Skeletal muscle satellite cell (primary cell): ENCODE measurements at regions not wholly inside any gene's neighbourhood (a gene's known extent, or its start where the extent isn't known, plus 50 kb on each side); places are given as distances from the start of the nearest gene placed in this dataset.
"Not testable (repeated sequence)": the region's sequence is repeated elsewhere in the genome, so short reads cannot be mapped to it uniquely, and the experiment has no call there.

Source experiments
- H3K27me3 ChIP-seq: 2 replicates; pipeline ENCODE4 v1.7.0; 2013; ENCODE audit warnings: low read length; ENCODE audit not compliant: control insufficient read depth, insufficient read depth
- H3K36me3 ChIP-seq: 2 replicates; pipeline ENCODE4 v1.7.0; 2013; ENCODE audit warnings: mild to moderate bottlenecking, control low read depth, low read length; ENCODE audit not compliant: insufficient read depth
- H3K4me1 ChIP-seq: 2 replicates; pipeline ENCODE4 v1.7.0; 2013; ENCODE audit warnings: low read length; ENCODE audit not compliant: control insufficient read depth, insufficient read depth
- H3K4me2 ChIP-seq: 2 replicates; pipeline ENCODE4 v1.7.0; 2013; ENCODE audit warnings: mild to moderate bottlenecking, low read length
- H3K4me3 ChIP-seq: 2 replicates; pipeline ENCODE4 v1.7.0; 2013; ENCODE audit warnings: low read length
- H3K9ac ChIP-seq: 2 replicates; pipeline ENCODE4 v1.7.0; 2013; ENCODE audit warnings: mild to moderate bottlenecking, low read depth, low read length, moderate library complexity
- H3K9me3 ChIP-seq: replicated peaks from 2 replicates; pipeline ENCODE4 v1.7.0; 2013; ENCODE audit warnings: mild to moderate bottlenecking, control low read depth, low read length

DNA sequence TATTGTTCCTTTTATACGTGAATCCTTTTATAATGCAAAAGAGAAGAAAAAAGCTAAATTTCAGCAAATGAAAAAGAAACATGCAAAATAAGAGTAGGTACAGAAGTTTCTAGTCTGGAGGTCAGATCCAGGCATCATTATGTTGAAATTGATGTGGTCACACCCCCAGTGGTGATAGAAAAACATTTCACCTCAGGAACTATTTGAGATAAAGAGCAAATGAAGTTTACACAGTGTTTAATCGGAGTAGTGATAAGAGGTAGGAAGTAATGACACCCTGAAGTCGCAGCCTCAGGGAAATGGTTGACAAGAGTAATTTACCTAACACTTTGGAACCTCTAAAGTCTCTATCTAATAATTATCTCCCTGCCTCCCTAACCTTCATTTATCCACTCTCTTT, 536.0 kb upstream of the STEAP1 start:
- H3K9ac ChIP-seq, result no peak overlapping the region
- no peaks in the 10 kb centered on the region for H3K36me3 ChIP-seq
- H3K4me3 ChIP-seq, result no peak overlapping the region
- no peak overlapping the region for H3K4me2 ChIP-seq
- H3K4me1 ChIP-seq, result no peaks in the 10 kb centered on the region
- no peaks in the 10 kb centered on the region for H3K27me3 ChIP-seq
- no peaks in the 10 kb centered on the region for H3K9me3 ChIP-seq

DNA sequence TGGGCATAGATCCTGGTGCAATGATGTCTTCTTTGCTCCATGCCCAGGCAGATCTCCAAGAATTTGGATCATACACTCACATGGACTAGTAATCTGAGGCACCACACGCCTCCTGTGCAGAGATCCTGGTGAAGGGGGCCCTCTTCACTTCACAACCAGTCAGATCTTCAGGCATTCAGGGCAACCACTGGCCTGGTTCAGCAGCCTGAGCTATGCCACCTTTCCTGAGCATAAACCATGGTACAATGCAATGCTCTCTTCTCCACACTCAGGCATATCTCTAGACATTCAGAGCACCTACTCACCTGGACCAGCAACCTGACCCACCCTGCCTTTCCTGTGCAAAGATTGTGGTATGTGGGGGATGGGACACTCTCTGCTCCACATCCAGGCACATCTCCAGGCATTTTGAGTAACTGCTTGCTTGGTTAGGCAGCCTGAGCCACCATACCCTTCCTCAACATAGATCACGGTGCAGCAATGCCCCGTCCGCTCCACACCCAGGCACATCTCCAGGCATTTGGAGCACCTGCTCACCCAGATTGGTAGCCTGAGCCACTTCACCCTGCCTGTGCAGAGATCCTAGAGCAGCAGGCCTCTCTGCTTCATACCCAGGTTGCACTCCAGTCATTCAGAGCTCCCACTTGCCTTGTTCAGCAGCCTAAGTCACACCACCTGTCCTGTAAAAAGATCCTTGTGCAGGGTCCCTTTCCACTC, 532.2 kb upstream of the STEAP1 start:
- Histone ChIP-seq H3K36me3 (no peaks in the 10 kb centered on the region), H3K4me2 (no peak overlapping the region), H3K9ac (no peak overlapping the region), H3K4me3 (no peak overlapping the region), H3K9me3 (no peaks in the 10 kb centered on the region), H3K4me1 (no peaks in the 10 kb centered on the region), H3K27me3 (no peaks in the 10 kb centered on the region)

DNA sequence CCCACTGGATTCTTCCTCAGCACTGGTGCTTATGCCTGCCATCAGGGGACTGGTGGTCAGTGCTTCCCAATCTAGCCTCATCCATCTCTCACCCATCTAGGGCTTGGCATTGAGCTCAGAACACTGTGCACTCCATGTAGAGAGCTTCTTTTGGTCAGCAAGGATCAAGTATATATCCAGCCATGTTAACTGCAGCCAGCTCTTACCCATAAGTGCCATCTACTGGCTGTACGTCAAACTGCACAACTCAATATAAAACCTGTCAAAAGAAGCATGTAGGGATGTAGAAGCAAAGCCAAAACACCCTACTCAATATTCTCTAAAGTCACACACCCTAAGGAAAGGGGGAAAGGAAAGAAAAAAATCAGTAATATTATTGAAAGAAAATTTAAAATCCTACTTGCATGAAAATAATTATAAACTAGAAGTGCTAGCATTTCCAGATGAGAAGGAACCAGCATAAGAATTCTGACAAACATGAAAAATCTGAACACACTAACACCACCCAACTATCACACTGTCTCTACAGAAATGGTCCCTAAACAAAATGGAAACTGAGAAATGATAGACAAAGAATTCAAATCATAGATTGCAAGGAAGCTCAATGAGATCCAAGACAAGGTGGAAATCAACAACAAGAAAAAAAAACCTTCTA, 531.1 kb upstream of the STEAP1 start:
- no peaks in the 10 kb centered on the region for H3K9me3 ChIP-seq
- no peak overlapping the region for H3K4me2 ChIP-seq
- H3K27me3 ChIP-seq, result no peaks in the 10 kb centered on the region
- H3K4me3 ChIP-seq, result no peak overlapping the region
- no peaks in the 10 kb centered on the region for H3K4me1 ChIP-seq
- H3K9ac ChIP-seq, result no peak overlapping the region
- H3K36me3 ChIP-seq, result no peaks in the 10 kb centered on the region

DNA sequence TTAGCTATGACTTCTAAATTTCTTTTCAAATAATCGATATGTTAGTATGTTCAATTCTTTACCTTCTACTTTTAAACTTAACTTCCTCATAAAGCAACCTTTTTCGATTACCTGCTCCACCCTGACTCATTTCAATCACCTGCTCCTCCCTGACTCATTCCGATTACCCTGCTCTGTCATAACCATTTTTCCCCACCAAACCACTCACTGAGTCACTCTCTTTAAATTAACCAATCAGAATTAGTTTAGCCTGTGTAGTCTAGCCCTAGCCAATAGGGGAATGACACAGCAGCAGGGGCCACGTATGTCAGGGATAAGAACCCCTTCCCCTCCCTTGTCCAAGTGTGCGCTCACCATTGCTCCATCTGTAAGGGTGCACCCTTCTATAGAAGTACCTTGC, 530.1 kb upstream of the STEAP1 start:
- not testable (repeated sequence) for H3K4me1 ChIP-seq, H3K4me2 ChIP-seq, H3K4me3 ChIP-seq, H3K9ac ChIP-seq, H3K36me3 ChIP-seq, H3K9me3 ChIP-seq, H3K27me3 ChIP-seq

DNA sequence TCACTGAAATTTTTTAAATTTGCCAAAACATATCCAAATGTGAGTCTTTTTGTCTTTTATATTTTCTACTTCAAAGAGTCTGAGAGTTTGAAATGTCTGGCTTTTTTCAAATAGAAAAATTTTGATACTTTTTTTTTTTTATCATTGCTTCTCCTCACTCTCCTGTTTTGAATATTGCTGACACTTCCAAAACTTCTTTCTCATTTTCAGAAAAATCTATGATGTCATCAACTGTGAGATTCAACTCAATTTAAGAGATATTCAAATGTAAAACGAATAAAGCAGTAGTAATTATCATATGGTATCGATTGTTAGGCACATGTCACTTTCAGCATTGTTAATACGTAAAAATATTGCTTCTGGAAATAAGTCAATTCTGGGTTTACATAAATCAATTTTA, 505.8 kb upstream of the STEAP1 start:
- Histone ChIP-seq H3K4me3 (no peak overlapping the region), H3K4me2 (no peak overlapping the region), H3K36me3 (no peaks in the 10 kb centered on the region), H3K4me1 (no peaks in the 10 kb centered on the region), H3K9me3 (no peaks in the 10 kb centered on the region), H3K27me3 (no peaks in the 10 kb centered on the region), H3K9ac (no peak overlapping the region)

DNA sequence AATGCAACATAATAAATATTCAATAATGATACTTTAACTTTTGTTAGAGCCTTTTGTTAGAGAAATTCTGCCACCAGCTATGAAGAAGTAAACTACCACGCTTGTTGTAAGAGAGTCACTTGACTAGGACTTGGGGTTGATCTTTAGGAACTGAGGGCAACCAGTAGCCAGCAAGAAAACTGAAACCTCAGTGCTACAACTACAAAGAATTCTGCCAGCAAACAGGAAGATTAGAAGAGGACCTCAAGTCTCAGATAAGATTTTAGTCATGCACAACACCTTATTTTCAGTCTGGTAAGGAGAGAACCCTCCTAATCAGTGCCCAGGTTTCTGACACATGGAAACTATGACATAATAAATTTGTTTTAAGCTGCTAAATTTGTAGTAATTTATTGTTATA, 498.3 kb upstream of the STEAP1 start:
- Histone ChIP-seq H3K9me3 (no peaks in the 10 kb centered on the region), H3K9ac (no peak overlapping the region), H3K36me3 (no peaks in the 10 kb centered on the region), H3K4me1 (no peaks in the 10 kb centered on the region), H3K4me3 (no peak overlapping the region), H3K27me3 (no peaks in the 10 kb centered on the region), H3K4me2 (no peak overlapping the region)

DNA sequence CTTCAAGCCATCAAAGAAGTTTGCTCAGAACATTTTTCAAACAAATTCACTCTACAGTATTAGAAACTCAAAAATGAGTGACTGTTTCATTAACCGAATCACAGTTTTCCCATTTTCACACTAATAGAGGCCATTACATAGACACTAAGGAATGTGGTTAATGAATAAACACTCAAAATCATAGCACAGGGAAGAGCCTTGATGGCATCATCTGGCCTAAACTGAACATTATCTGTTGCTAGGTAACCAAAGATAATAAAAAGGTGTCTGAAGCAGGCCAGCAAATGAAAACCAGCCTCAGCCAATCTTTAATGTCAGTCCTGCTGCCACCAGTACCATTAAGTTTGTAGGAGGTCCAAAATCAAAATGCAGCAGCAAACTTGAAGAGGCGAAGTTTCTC, 492.4 kb upstream of the STEAP1 start:
- H3K27me3 ChIP-seq, result no peaks in the 10 kb centered on the region
- H3K9me3 ChIP-seq, result no peaks in the 10 kb centered on the region
- peaks cover 5% of the 10 kb centered on the region for H3K4me1 ChIP-seq
- H3K4me2 ChIP-seq, result no peak overlapping the region
- H3K9ac ChIP-seq, result no peak overlapping the region
- no peaks in the 10 kb centered on the region for H3K36me3 ChIP-seq
- no peak overlapping the region for H3K4me3 ChIP-seq

DNA sequence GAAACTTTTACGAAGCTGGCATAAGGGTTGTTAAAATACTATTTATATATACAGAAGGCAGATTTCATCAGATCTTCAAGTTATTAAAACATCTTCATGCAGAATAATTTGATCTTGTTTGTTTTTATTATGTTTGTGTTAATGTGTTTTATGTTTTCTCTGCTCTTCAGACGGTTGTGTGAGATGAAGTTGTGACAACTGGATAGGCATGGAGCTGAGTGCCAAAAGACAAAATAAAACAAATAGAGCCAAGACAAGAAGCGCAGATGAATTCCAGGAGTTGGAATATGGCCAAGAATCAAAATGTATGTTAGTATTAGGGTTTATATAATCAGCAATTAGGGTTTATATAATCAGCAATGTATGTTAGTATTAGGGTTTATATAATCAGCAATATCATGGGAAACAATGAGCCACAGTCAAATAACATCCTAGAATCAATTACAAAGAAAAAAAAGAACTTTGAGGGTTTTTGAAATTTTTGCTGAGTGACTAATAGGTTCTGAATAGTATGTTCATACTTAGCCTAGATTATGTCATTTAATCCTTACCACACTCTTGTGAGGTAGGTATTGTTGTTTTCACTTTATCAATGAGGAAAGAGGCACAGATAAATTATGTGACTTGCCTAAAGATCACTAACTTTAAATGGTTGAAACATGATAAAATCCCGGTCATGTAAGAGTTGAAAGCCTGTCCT, 488.0 kb upstream of the STEAP1 start:
- Histone ChIP-seq H3K4me2 (no peak overlapping the region), H3K36me3 (no peaks in the 10 kb centered on the region), H3K4me1 (peaks cover 5% of the 10 kb centered on the region), H3K9me3 (no peaks in the 10 kb centered on the region), H3K27me3 (no peaks in the 10 kb centered on the region), H3K9ac (no peak overlapping the region), H3K4me3 (no peak overlapping the region)

DNA sequence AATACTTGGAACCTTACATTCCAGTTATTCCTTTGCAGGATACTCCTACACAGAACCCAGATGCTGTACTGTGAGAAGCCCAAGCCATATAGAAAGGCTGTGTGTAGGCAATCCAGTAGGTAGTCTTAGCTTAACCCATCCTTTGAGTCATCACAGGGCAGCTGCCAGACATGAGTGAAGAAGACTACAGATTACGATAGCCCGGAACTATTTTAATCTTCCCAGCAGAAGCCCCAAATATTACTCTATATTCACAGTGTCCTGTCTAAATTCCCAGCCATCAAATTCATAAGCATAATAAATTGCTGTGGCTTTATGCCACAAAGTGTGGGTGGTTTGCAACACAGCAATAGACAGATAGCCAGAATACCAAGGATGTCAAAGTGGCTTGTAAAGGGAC, 474.1 kb upstream of the STEAP1 start:
- Histone ChIP-seq H3K27me3 (no peaks in the 10 kb centered on the region), H3K36me3 (no peaks in the 10 kb centered on the region), H3K9ac (no peak overlapping the region), H3K4me1 (peaks cover 5% of the 10 kb centered on the region), H3K9me3 (no peaks in the 10 kb centered on the region), H3K4me3 (no peak overlapping the region), H3K4me2 (no peak overlapping the region)

DNA sequence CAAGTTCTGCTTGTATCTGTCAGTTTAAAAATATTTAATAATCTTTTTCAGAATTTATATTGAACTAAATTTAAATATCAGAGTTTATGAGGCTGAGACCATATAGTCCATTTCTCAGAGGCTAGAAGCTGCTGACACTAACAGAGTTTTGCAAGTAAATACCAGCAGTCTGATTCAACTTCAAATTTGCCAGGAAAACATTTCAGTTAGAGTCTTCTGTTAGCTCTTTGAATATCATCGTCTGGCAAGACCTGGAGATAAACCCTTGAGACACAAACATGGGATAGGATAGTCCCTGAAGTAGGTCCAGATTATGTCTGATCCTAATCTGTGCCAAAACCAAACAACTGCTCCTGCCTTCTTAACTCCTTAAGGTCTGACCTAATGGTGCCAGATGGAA, 472.8 kb upstream of the STEAP1 start:
- Histone ChIP-seq H3K4me2 (no peak overlapping the region), H3K9ac (no peak overlapping the region), H3K4me1 (peaks cover 5% of the 10 kb centered on the region), H3K4me3 (no peak overlapping the region), H3K9me3 (no peaks in the 10 kb centered on the region), H3K36me3 (no peaks in the 10 kb centered on the region), H3K27me3 (no peaks in the 10 kb centered on the region)

DNA sequence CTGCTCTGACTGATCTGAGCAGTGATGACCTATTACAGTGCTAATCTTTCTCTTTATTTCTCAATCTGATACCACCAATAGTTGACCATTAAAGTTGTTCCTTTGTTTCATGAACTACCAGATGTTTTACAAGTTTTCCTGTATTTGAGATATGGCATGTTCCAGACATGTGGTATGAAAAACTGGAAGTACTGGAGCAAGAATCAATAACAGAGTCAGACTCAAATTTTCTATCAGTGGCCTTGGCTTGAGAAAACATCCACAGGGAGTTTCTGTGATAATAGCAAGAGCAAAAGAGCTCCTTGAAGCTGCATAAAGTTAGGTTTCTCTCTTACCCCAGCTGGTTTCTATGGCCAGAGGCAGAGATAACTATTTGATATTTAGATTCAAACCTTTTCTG, 469.0 kb upstream of the STEAP1 start:
- H3K4me1 ChIP-seq, result no peaks in the 10 kb centered on the region
- no peaks in the 10 kb centered on the region for H3K27me3 ChIP-seq
- H3K36me3 ChIP-seq, result no peaks in the 10 kb centered on the region
- no peak overlapping the region for H3K4me2 ChIP-seq
- H3K4me3 ChIP-seq, result no peak overlapping the region
- H3K9me3 ChIP-seq, result no peaks in the 10 kb centered on the region
- no peak overlapping the region for H3K9ac ChIP-seq

DNA sequence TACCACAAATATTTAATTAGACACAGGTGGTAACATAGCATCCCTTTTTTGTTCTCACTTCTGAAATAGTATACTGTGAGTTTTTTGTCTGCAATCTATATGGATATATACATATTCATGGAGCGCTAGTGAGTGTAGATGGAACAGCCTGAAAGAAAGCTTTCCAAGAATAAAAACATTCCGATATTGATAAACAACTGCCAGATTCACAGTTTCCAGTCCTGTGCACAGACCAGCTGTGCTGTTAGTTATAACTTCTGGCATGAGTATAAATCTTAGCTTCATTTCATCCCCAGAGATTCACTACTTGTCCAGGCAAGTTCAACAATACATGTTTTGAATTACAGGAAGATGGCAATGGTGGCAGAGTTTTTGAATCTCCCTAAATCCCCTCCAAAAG, 467.1 kb upstream of the STEAP1 start:
- Histone ChIP-seq H3K4me3 (no peak overlapping the region), H3K9me3 (no peaks in the 10 kb centered on the region), H3K27me3 (no peaks in the 10 kb centered on the region), H3K4me2 (no peak overlapping the region), H3K36me3 (no peaks in the 10 kb centered on the region), H3K4me1 (no peaks in the 10 kb centered on the region), H3K9ac (no peak overlapping the region)
